ENCODE measurements at regions not wholly inside any gene's neighbourhood (a gene's known extent, or its start where the extent isn't known, plus 50 kb on each side); places are given as distances from the start of the nearest gene placed in this dataset.
A peak's percentile ranks its signal among the peaks of the same experiment; 100 is the strongest.

DNA sequence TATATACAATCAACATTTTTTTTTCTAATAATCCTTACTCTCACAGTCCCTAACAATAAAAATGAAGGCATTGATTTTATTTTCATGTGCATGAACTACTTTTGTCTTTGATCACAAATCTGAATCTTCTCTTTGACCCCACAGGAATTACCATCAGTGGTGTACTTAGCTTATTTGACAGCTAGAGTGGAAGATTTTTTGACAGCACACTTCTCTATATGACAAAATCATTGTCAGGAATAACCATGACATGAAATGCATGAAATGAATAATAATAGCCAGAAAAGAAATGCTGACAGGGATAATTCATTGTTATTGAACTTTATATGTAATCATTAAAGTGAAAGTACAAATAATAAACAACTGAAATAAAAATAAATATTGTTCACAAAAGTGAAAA lies 604.2 kb downstream of the EPHA5 start:
- ChIA-PET CTCF (no interaction called here), POLR2A (no interaction called here)
- no peak for TF ChIP-seq SP1 (IDR thresholded peaks at IDR 0.05)
- TF ChIP-seq, protein P1, sequence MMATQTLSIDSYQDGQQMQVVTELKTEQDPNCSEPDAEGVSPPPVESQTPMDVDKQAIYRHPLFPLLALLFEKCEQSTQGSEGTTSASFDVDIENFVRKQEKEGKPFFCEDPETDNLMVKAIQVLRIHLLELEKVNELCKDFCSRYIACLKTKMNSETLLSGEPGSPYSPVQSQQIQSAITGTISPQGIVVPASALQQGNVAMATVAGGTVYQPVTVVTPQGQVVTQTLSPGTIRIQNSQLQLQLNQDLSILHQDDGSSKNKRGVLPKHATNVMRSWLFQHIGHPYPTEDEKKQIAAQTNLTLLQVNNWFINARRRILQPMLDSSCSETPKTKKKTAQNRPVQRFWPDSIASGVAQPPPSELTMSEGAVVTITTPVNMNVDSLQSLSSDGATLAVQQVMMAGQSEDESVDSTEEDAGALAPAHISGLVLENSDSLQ (IDR thresholded peaks at IDR 0.05) = no peak
- no peak for TF ChIP-seq LEF1 (IDR thresholded peaks at IDR 0.05; ENCODE audit: borderline replicate concordance)
- TF ChIP-seq SUZ12 (IDR thresholded peaks at IDR 0.05) = no peak
- TF ChIP-seq ELF4 (IDR thresholded peaks at IDR 0.05) = no peak
- TF ChIP-seq FOXM1 (IDR thresholded peaks at IDR 0.05; ENCODE audit: borderline replicate concordance) = no peak
- DNase-seq (ENCODE audit: extremely low spot score) = no peak

DNA sequence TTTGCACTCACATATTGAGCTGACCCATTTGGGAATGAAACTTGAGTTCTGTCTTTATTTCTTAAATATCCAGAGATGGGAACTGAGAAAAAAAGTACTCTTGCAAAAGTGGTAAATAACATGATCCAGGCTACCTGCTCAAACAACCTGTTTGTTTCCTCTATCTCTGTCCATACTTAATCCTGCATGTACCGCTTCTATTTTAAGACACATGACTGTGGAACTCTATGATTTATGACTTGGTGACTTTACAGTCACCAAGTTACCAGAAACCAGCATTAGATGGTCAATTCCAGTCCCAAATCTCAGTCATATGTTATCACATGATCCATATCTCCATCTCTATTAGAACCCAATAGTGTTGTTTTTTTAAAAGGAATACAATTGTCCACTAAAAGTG lies 606.7 kb downstream of the EPHA5 start:
- POLR2A ChIA-PET = no interaction called here
- no peak for DNase-seq (ENCODE audit: extremely low spot score)
- TF ChIP-seq SP1 (IDR thresholded peaks at IDR 0.05) (no peak), BHLHE40 (IDR thresholded peaks at IDR 0.05; ENCODE audit: borderline replicate concordance) (no peak), LEF1 (IDR thresholded peaks at IDR 0.05; ENCODE audit: borderline replicate concordance) (no peak), ELF4 (IDR thresholded peaks at IDR 0.05) (no peak), FOXM1 (IDR thresholded peaks at IDR 0.05; ENCODE audit: borderline replicate concordance) (no peak), CTBP1 (IDR thresholded peaks at IDR 0.05; ENCODE audit: borderline replicate concordance) (no peak)
- TF ChIP-seq, protein P1 (IDR thresholded peaks at IDR 0.05) = 0 out of 2 replicates have a peak, but pooled peaks have one; percentile 31
- CTCF ChIA-PET = no interaction called here

DNA sequence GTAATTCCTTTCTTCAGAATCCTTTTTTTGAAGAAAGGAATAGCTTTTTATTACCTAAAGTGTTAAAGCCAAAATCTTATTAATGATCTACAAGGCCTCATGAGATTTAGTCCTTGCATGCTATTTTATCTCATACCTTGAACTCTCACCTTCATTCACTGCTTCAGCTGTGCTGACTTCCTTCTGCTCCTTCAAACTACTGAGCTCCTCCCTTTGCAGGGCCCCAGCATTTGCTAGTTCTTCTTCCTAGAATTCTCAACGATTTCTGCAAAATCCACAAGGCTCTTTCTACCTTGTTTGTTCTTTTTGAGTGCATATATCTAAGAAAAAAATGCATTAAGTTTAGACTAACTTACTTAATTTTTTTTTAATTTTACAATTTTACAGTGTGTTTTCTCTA lies 619.5 kb downstream of the EPHA5 start:
- DNase-seq (ENCODE audit: extremely low spot score) = no peak
- POLR2A ChIA-PET = no interaction called here
- CTCF ChIA-PET = no interaction called here
- TF ChIP-seq FOXK2 (IDR thresholded peaks at IDR 0.05) (no peak), NFRKB (IDR thresholded peaks at IDR 0.05) (no peak), LEF1 (IDR thresholded peaks at IDR 0.05; ENCODE audit: borderline replicate concordance) (no peak), SP1 (IDR thresholded peaks at IDR 0.05) (no peak), FOXA1 (IDR thresholded peaks at IDR 0.05) (no peak), L3MBTL2 (conservative IDR thresholded peaks at IDR 0.05) (no peak)

DNA sequence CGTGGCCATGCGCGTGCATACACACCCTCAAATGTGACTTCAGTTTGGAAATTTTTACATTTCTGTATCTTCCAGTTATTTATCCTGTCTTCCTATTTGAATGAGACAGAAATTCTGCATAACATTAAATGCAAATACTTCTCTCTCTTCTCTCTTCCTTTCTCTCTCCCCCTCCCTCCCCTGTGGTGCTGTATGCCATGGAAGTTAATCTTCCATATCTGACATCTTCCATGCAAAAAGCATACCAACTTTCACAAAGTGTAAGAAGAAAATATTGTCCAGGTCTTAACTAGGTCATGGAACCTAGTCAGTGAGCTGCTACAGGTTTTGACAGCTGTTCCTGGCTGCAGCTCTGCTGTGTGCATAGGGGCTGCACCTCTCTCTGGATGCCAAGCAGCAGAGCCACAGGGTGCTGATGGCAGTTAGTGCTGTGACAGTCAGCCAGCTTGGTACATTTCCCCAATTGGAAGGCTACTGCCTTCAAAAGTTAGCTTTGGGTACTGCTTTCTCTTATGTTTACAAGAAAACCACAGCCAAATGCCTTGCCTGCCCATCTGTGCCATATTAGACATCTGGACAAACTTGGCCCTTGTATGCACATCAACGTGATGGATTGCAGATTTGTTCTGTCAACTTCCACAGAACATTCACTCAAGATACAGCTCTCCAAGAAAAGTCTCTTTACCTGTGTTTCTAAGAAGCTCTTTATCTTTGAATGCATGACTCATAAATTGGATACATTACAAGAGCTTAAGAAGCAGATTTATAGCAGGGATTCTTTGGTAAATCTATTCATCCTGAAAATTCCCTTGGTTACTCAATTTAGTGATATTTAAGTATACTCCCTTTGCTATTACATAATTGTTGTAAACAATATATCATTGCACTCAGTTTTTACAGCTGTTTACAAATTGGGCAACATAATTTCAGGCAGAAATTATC lies 623.8 kb downstream of the EPHA5 start:
- ChIA-PET CTCF (no interaction called here), POLR2A (no interaction called here)
- TF ChIP-seq, protein P1 (IDR thresholded peaks at IDR 0.05) = peak; percentile 53; the same call in 1 of the 2 replicates
- TF ChIP-seq NFRKB (IDR thresholded peaks at IDR 0.05) (no peak), FOXK2 (IDR thresholded peaks at IDR 0.05) (no peak), ARNT (IDR thresholded peaks at IDR 0.05) (no peak), CTBP1 (IDR thresholded peaks at IDR 0.05; ENCODE audit: borderline replicate concordance) (no peak), SP1 (IDR thresholded peaks at IDR 0.05) (no peak)
- no peak for DNase-seq (ENCODE audit: extremely low spot score)

DNA sequence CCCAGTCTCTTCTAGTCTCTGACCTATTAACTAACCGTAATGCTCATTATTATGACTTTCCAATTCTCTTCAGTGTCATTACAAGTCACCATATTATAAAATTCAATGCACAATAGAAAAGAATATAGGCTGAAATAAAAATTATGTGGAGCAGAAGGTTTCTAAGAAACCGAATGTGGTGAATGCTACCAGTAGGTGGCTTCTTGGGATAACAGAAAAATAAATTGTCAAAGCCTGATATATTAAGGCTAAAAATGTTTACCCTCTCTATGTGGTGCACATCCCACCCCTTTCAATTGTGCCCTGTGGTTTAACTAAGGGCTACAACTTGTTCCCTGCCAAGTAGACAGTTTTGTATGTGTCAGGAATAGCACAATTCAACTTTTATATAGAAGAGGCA lies 624.6 kb upstream of the TECRL start:
- no peak for DNase-seq (ENCODE audit: extremely low spot score)
- CTCF ChIA-PET = no interaction called here

DNA sequence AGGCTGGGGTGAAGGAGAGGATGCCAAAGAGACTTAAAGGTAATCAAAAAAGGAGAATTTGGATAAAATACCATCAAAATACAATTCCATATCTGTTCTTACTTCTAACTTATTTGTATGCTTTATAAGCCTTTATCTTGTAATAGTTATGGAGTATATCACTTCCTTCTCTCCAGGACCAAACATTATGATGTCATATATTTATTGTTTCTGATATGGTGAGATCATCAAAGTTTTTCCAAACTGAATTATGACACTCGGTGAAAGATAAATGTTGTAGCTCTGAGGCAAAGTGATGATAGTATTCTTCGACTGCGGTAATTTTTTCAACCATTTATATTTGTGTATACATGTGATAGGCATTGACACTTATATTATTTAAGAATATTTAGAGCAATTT lies 619.3 kb upstream of the TECRL start:
- CTCF ChIA-PET = no interaction called here
- DNase-seq (ENCODE audit: extremely low spot score) = no peak
- POLR2A ChIA-PET = no interaction called here
- TF ChIP-seq NFRKB (IDR thresholded peaks at IDR 0.05) (no peak), ZNF384 (IDR thresholded peaks at IDR 0.05) (no peak), BHLHE40 (IDR thresholded peaks at IDR 0.05; ENCODE audit: borderline replicate concordance) (no peak), LEF1 (IDR thresholded peaks at IDR 0.05; ENCODE audit: borderline replicate concordance) (no peak), ELF4 (IDR thresholded peaks at IDR 0.05) (no peak), FOXA1 (IDR thresholded peaks at IDR 0.05) (no peak), CTBP1 (IDR thresholded peaks at IDR 0.05; ENCODE audit: borderline replicate concordance) (no peak), FOXM1 (IDR thresholded peaks at IDR 0.05; ENCODE audit: borderline replicate concordance) (no peak), ARNT (IDR thresholded peaks at IDR 0.05) (no peak)

More for the DNA sequence above, 624.6 kb upstream of the TECRL start:
- POLR2A ChIA-PET = no interaction called here
- no peak for TF ChIP-seq BHLHE40 (IDR thresholded peaks at IDR 0.05; ENCODE audit: borderline replicate concordance)
- TF ChIP-seq, protein P1 (IDR thresholded peaks at IDR 0.05) = no peak
- no peak for TF ChIP-seq SP1 (IDR thresholded peaks at IDR 0.05)
- TF ChIP-seq LEF1 (IDR thresholded peaks at IDR 0.05; ENCODE audit: borderline replicate concordance) = no peak
